Left cardiac atrium (tissue), 4 donors: ENCODE measurements at regions not wholly inside any gene's neighbourhood (a gene's known extent, or its start where the extent isn't known, plus 50 kb on each side); places are given as distances from the start of the nearest gene placed in this dataset.

ENCODE experiments used
- ATAC-seq, 2 donors: fragments of 200-7000 bp; cut with Tn5 transposase; one replicate each; pipeline ENCODE4 v1.9.1; 2020; ENCODE audit warnings: mild to moderate bottlenecking in 2 of 2, moderate library complexity in 2 of 2
- DNase-seq: peaks from one replicate; pipeline ENCODE4 v3.0.0-alpha.2; 2020
- intact Hi-C, 2 donors: fragments of 100-400 bp; cut with DNase I; formaldehyde crosslinking; loops; one replicate each; pipeline versions ENCODE4 v1.14.1 to v1.15.1; 2022 to 2023
- donor health status: DM: no; HTN: yes; CAD: no.
- donor health status: DM: no; HTN: yes; CAD: no; lungs with severe emphysema.
- donor health status: DM: yes; HTN: yes; CAD: no.
- donor health status: Dilated cardiomyopathy.

DNA sequence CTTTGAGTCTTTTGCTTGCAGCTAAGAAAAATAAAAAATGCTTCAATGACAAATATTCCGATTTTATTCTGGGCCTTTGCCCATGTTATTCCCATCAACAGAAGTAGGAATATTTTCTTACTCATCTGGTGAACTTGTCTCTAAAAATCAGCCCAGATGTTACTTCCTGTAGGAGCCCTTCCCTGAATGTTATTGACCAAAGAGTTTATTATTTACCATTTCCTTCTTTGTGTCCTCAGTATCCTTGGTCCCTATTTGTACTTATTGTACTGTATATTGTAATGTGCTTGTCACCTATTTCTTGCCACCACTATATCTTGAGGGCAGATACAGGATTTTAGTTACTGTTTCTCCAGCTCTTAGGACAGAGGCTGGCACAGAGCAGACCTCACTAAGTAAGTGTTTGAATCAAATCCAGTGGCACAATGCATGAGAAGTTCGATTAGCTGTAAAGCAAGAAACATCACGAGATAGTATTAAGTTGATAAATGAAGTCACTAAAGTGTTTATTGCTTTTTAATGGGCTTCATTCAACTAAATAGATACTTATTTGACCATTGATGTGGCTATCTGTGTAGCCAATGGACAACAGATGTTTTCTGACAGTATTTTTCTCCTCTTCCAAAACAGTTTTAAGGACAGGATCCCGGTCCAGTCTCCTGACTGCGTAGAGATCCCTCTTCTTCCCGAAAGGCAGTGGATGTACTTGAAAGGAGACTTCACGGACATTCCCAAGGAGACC is 109.1 kb downstream of the DDX1 start:
- DNase-seq (no peak), ATAC-seq (no peak)
- intact Hi-C loops: no loop called here

DNA sequence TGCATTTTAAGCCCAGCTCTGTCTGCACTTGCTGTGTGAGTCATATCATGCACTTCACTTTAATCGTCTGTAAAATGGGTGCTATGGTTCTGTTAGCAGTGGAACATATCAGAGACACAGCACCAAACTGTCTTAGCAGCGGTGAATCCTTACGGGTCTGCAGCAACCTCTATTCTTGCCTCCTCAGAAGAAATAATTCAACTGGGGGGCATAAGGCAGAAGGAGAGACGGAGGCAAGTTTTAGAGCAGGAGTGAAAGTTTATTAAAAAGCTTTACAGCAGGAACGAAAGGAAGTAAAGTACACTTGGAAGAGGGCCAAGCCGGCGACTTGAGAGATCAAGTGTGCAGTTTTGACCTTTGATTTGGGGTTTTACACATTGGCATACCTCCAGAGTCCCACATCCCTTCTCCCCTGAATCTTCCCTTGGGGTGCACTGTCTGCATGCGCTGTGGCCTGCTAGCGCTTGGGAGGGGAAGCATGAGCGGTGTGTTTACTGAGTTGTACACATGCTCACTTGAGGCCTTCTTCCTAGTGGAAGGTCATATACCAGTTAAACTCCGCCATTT is 109.8 kb downstream of the DDX1 start:
- intact Hi-C loops: no loop called here
- ATAC-seq: no peak
- no peak for DNase-seq

DNA sequence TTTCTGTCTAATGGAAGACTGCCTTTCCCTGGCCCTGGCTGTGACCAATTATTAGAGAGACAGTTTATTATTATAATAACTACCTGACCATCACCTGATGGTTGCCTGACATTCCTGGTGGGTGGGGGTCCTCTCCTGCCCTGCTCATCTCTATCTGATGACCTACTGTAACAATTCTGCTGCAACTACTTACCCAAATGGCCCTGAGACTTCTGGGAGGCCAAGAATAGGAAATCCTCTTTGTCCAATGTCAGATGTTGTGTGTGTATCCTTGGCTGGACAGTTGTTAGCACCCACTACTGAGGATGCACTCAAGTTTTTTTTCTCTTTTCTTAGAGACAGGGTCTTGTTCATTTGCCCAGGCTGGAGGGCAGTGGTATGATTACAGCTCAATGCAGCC is 110.3 kb downstream of the DDX1 start:
- no peak for ATAC-seq

DNA sequence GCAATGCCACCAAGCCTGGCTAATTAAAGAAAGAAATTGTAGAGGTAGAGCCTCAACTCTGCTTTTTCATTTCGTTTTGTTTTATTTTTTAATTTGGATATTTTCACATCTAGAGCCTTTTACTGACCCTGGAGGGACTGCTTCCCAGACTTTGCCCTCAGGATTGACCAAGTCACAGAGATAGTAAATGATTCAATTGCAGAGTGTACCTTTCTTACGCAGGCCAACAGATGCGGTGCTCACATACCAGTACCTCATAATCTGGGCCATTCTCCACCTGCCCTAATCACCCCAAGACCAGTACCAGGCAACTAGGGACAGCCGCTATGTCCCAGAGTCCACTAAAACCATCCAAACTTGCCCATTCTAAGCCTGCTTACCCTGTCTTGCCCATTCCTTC is 110.8 kb downstream of the DDX1 start:
- ATAC-seq: no peak
- no peak for DNase-seq
- intact Hi-C loops: no loop called here

More for the DNA sequence above, 110.3 kb downstream of the DDX1 start:
- no peak for DNase-seq
- intact Hi-C loops: no loop called here

DNA sequence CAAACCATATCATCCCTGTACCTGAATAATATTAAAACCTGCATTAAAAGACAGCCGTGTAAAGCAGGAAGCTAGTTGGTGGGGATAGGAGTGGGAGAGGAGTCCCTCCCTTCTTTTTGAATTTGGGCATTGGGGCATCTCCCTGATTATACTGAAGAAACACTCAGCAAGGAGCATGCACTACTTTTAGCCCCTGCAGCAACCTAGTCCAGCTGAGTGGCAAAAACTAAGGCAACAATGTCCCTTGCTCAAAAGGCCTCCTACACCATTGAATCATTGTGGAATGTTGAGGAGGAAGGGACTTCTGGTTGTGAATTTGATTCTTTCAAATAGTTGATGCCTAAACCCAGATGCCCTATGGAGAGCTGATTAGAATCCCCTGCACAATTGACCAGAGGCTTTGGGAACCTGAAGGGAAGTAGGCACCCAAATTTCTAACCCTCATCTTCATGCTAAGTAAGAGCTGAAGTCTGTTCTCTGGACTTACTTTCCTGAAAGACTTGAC is 111.7 kb downstream of the DDX1 start:
- ATAC-seq: no peak
- intact Hi-C loops: no loop called here
- no peak for DNase-seq

DNA sequence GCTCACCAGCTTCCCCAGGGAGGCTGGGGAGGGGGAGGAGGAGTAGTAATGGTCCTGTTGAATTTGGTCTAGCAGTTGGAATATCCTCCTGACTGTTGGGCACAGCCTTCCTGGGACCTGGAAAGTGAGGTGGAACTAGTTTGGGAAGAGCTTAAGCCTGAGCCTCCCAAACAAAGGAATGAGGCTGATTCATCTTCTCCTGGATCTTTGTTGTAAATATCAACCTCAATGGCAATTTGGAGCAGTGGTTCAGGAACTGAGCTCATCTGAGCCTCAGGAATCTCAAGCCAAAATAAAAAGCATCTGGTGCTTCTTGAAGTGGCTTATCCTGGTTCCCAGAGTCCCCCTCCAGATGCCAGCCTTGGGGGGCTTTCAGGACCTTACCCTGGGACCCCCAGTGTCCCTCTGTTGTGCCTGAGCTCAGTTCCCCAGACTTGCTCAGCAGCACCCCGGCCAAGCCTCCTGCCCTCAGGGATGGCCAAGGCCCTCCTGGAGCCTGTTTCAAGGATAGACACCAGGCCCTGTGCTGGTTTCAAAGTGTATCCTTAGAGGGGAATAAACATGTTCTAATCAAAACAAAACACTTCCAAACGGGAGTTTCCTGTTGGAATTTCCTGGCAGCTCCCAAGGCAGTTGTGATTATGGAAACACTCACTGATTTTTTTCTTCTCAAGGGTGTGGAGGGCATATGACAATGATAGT is 112.6 kb downstream of the DDX1 start:
- DNase-seq (peak; percentile 26), ATAC-seq (peak in 1 of 2 donors; percentile 56)
- intact Hi-C loops: no loop called here

DNA sequence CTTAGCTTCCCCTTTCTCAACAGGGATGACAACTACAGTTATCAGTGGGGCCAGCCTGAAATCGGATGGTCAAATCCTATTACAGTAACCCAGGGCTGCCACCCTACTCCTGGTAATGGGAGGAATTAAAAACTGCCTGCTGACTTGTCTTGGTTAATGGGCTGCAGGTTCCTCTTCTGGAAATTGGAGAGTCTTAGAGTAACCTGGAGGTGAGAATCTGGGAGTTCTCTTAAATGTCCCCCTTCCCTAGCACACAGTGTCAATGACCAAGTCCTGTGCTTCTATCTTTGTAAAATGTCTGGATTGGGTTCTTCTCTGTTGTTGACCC is 113.1 kb downstream of the DDX1 start:
- ATAC-seq: peak in 1 of 2 donors; percentile 53

DNA sequence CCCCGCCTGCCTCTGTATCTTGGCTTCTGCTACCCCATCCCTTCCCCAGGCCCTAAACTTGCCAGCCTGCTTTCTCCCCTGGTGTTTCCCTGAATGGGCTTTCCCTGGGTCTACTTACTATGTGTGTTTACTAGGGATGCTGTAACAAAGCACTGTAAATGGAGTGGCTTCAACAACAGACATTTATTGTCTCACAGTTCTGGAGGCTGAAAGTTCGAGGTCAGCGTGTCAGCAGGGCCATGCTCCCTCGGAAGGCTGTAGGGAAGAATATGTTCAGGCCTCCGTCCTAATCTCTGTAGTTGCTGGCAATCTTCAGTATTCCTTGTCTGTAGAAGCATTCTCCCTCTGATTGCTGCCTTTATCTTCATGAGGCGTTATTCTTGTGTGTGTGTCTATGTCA is 113.6 kb downstream of the DDX1 start:
- no peak for DNase-seq

More for the DNA sequence above, 113.1 kb downstream of the DDX1 start:
- intact Hi-C loops: no loop called here
- DNase-seq: no peak

DNA sequence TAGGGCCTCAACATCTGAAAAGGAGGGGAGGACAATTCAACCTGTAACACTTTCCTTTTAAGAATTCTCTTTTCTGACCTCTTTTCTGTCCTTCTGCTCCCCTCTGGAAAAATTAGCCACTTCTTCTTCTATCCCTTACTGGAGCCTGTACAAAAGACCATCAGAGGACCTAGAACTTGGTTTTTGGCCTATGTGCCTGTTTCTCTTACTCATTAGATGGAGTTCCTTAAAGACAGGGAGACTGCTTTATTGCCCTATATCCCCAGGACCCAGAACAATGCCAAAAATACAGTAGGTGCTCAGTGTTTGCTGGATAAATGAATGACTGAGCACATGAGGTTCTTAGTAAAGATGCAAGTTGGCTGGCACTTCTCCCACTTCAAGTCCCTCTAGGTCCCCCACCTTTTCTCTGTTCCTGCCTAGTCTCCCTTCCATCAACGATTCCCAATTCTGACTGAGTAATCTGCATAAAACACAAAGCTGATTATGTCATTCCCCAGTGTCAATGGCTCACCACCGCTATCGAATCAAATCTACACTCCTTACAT is 114.2 kb downstream of the DDX1 start:
- ATAC-seq (no peak), DNase-seq (no peak)
- intact Hi-C loops: no loop called here

More for the DNA sequence above, 113.6 kb downstream of the DDX1 start:
- intact Hi-C loops: no loop called here
- no peak for ATAC-seq

DNA sequence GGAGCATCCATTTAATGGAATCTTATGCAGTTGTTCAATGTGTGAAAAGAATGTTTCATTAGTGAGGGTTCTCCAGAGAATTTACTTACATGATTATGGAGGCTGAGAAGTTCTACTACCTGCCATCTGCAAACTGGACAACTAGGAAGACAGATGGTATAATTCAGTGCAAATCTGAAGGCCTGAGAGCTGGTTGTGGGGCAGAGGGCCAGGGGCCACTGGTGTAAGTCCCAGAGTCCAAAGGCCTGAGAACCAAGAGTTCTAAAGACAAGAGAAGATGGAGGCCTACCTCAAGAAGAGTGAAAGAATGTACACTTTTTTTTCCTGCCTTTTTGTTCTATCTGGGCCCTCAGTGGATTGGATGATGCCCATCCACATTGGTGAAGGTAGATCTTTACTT is 114.8 kb downstream of the DDX1 start:
- intact Hi-C loops: no loop called here
- ATAC-seq: no peak

DNA sequence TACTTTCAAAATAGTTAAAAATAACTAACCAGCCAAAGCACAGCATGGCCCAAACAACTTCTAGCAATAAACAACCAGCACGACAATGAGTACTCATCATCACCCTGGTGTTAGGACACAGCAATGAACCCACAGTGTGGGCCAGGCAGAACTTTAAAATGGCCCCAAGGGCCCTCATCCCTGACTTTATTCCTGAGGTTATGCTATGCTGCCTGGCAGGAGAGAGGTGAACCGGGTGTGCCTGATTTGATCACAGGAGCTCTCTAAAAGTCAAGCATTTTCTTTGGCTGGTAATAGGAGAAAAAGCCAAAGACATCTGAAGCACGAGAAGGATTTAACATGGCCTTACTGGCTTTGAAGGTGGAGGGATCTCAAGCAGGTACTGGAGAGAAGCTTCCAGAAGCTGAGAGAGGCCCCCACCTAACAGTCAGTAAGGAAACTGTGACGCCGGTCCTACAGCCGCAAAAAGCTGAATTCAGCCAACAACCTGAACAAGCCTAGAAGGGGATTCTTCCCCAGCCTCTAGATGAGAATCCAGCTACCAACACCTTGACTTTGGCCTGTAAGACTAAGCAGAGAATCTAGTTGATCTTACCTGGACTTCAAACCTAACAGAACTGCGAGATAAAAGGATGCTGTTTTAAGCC is 115.4 kb downstream of the DDX1 start:
- no peak for DNase-seq
- intact Hi-C loops: no loop called here
- no peak for ATAC-seq

More for the DNA sequence above, 114.8 kb downstream of the DDX1 start:
- no peak for DNase-seq

DNA sequence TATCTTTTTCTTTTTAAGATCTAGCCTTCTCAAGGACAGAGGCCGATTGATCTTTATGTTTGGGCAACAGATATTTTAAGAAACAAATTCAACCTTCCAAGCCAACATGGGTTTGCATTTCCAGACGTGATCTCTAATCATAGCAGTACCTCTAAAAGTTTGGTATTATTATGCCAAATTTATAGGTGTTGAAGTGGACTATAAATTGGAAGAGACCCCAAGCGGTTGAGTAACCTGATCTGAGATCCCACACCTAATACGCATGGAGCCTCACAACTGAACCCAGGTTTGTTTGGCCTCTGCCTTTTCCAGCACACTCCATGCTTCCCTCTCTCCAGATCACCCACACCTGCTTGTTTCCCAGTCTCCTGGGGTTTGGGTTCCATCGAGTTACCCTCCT is 116.5 kb downstream of the DDX1 start:
- no peak for ATAC-seq
- intact Hi-C loops: no loop called here
- DNase-seq: no peak

DNA sequence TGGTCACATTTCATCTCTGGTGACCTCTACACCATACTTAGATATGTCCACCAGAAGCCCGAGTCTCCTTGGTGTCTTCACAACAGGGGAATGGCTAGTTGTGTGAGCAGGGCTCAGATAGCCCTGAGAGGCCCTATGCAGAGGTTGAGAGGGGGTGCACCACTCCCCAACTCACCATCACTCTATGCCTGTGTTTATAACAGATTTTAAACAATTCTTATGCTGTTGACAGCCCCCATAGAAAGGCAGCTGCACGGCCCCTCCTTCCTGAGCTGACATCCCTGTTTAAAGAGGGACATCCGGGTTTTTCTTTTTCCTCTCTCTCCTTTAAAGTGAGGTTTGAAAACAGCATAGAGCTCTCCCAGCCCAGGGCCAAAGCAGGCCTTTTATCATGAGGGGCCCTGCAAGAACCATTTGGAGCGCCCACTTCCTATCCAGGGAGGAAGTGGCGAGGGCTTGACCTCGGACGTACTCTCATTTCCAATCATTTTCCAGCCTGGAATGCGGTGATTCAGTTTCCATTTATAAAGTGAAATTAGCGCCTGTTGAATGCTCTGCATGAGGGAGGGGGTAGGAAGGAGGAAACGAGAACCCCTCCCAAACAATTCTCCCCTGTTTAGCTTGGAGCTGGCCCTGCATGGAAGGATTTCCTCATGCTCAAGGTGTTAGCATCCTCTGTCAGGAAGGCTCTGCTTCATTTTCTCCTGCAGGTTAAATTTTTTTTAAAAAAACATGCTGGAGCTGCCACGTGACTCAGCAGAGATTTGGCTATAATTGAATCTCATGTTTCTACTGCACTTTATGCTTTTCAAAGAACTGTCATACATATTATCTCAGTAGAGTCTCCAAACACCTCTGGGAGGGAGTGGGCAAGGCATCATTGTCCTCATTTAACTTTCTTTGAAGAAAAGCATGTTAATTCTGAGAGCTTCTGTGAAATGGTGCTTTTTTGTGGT is 117.5 kb downstream of the DDX1 start:
- intact Hi-C loops: no loop called here
- DNase-seq (peak; percentile 46), ATAC-seq (peak; percentile 13 to 50)

DNA sequence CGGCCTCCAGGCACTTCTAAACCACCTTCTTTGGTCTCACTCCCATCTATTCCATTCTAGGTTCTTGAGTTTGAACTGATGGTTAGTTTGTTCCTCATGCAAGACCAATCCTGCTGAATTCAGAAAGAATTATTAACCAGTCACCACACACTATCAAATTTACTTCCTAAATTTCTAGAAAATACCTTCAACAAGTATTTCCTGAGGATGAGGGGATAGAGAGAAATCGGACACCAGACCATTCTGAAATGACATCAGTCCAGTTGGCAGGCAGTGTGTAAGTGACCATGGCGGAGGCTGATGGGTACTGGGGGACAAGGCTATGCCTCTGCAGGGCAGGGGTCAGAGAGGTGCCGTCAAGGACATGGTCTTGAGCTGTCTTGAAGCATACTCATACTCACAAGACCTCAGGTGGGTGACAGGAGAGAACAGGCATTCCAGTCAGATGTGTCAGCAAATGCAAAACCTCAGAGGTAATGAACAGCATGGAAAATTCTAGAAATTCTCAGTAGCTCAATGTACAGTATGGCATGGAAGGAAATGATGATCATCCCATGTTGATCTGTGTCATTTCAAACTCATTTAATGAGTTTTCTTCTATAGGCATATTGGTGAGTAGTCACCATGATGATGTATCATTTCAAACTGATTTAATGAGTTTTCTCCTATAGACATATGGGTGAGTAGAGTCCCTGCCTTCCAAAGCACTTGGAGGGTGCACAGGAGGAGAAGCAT is 119.6 kb downstream of the DDX1 start:
- intact Hi-C loops: no loop called here
- DNase-seq: no peak

DNA sequence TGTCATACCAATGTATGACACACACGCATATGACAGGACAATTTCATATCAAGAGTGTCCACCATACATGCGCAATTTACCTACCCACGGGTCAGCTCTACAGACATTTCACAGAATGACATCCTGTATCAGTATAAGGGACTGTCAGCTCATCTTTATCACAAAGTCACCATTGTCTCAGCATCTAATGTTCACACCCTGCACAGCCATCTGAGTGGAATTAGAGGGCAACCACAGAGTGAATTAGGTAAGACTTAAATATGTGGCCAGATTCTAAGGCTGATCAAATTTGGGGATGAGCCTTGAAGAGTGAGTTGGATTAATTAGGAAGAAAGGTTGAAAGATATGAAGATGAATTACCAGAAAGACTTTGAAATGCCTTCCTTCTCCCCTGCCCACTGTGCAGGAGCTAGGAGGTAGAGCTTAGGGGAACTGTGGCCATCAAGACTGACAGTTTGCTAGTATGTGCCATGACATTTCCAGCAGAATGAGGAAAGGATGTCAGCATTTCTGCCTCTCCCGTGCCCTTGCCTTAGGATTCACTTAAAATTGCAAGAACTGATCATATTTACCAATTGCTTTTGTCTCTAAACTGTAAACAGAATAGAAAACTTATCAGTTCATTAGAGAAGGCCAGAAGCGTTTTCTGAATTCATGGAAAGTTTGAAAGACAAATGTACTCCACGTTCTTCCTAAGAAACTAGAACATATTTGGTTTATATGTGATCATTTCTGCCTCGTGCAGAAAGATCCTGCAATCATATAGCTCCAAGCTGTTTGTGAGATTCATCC is 121.1 kb downstream of the DDX1 start:
- DNase-seq (no peak), ATAC-seq (no peak)
- intact Hi-C loops: no loop called here

More for the DNA sequence above, 119.6 kb downstream of the DDX1 start:
- no peak for ATAC-seq

DNA sequence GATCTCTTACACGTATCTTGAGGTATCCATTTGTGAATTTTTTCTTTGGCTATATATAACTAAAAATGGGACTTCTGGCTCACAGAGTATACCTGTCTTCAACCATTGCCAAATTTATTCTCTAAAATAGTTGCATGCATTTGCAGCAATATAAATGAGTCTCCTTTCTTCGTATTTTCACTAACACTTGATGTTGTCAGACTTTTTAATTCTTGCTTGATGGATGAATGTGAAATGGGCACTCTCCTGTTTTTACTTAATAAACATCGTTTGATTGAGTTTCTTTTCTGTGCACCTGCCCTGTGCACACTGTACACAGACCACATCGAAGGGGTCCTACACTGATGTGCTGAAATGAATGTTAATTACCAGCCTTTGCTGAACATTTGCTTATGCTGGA is 121.8 kb downstream of the DDX1 start:
- intact Hi-C loops: no loop called here
- ATAC-seq (no peak), DNase-seq (no peak)

DNA sequence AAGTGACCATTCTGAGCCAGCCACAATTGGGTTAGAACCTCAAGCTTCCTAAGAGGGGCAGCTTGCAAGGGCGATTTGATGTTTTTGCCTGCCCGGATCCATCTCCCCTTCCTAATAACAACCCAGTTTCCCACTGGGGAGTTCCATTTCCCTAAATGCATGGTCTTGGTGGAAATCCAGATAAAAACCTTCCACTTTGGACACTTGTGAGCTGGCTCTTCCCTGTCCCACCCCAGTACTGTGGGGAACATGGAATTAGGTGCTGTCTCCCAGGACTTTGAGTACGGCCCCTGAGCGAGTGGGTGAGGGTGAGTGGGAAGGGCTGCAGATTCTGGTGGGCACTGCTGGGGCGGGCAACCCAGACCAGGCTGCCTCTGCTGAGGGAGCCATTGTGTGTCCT is 122.3 kb downstream of the DDX1 start:
- DNase-seq (no peak), ATAC-seq (no peak)
- intact Hi-C loops: no loop called here
